ENCODE measurements at regions not wholly inside any gene's neighbourhood (a gene's known extent, or its start where the extent isn't known, plus 50 kb on each side); places are given as distances from the start of the nearest gene placed in this dataset.

DNA sequence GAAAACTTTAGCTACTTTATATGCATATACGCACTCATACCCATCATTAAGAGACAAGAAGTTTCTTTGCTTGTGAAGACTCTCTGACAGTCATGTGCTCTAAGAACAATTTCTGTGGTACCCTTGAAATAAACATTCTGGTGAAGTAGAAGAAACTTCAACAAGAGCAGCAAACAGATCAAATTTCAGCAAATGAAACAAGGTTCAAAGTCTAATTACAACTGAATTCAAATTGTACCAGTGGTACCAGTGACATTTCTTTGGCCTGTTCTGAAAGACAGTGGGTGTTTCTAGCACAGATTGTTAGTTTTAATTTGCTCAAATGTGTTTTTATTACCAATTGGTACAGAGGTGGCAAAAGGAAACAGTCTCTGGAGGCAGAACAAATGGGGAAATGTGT lies 391.0 kb downstream of the CHSY3 start:
- CTCF ChIA-PET: no interaction called here
- intact Hi-C loops (cut with micrococcal nuclease; ENCODE audit: unreplicated experiment): no loop called here
- Histone ChIP-seq H3K4me3 (no peak overlapping the region), H3K9me3 (replicated peaks; ENCODE audit: control insufficient read depth, insufficient read depth, low read length) (no peaks in the 10 kb centered on the region), H3K27me3 (replicated peaks in 1 of 2; ENCODE audit: control insufficient read depth in 2 of 2, insufficient read depth in 2 of 2, low read length in 1 of 2) (no peaks in the 10 kb centered on the region), H3K79me2 (ENCODE audit: control insufficient read depth, insufficient read depth, low read length) (no peaks in the 10 kb centered on the region), H4K20me1 (ENCODE audit: control insufficient read depth, insufficient read depth) (no peaks in the 10 kb centered on the region), H3K36me3 (ENCODE audit: control insufficient read depth in 2 of 2, insufficient read depth in 2 of 2, low read length in 1 of 2) (no peaks in the 10 kb centered on the region), H3K27ac (ENCODE audit: control insufficient read depth, insufficient read depth) (no peak overlapping the region), H3K9ac (ENCODE audit: control insufficient read depth, insufficient read depth, low read length) (no peak overlapping the region), H3K4me1 (ENCODE audit: control insufficient read depth, insufficient read depth, low read length) (no peaks in the 10 kb centered on the region), H3K4me2 (ENCODE audit: control insufficient read depth, insufficient read depth) (no peak overlapping the region), H2AFZ (ENCODE audit: control insufficient read depth, low read depth, low read length) (no peak overlapping the region)
- SMC1A ChIA-PET (ENCODE audit: uncharacterized antibody, unreplicated experiment): interaction anchor here (0.8 kb wide), 1 partner anchor 8 kb away, joined by 3 read pairs; no protein-coding TSS in a partner anchor
- no peak for ATAC-seq
- WGBS (ENCODE audit: insufficient coverage, insufficient replicate concordance, low lambda C conversion rate, missing lambda C conversion rate): 92% methylated on average over 1 of the region's 1 CpG
- DNase-seq (ENCODE audit: low read depth, low spot score): no peak
- TF ChIP-seq MEF2A (IDR thresholded peaks at IDR 0.05; ENCODE audit: insufficient read depth, low read depth, low read length) (no peak), NFYB (IDR thresholded peaks at IDR 0.05; ENCODE audit: insufficient read depth, low read depth, low read length) (no peak), HDGF (IDR thresholded peaks at IDR 0.05) (no peak), NR2F1 (conservative IDR thresholded peaks at IDR 0.05) (no peak), PAX5 (IDR thresholded peaks at IDR 0.05; ENCODE audit: borderline replicate concordance, low read depth, low read length) (no peak), CBX5 (IDR thresholded peaks at IDR 0.05; ENCODE audit: low read depth) (no peak), IKZF2 (IDR thresholded peaks at IDR 0.05) (no peak), FOXM1 (IDR thresholded peaks at IDR 0.05; ENCODE audit: low read depth, low read length) (no peak), ASH2L (IDR thresholded peaks at IDR 0.05; ENCODE audit: borderline replicate concordance, low read depth) (no peak), SREBF1 (IDR thresholded peaks at IDR 0.05; ENCODE audit: low read length) (no peak), PML (IDR thresholded peaks at IDR 0.05; ENCODE audit: low read length) (no peak)
- TF ChIP-seq, protein P1, sequence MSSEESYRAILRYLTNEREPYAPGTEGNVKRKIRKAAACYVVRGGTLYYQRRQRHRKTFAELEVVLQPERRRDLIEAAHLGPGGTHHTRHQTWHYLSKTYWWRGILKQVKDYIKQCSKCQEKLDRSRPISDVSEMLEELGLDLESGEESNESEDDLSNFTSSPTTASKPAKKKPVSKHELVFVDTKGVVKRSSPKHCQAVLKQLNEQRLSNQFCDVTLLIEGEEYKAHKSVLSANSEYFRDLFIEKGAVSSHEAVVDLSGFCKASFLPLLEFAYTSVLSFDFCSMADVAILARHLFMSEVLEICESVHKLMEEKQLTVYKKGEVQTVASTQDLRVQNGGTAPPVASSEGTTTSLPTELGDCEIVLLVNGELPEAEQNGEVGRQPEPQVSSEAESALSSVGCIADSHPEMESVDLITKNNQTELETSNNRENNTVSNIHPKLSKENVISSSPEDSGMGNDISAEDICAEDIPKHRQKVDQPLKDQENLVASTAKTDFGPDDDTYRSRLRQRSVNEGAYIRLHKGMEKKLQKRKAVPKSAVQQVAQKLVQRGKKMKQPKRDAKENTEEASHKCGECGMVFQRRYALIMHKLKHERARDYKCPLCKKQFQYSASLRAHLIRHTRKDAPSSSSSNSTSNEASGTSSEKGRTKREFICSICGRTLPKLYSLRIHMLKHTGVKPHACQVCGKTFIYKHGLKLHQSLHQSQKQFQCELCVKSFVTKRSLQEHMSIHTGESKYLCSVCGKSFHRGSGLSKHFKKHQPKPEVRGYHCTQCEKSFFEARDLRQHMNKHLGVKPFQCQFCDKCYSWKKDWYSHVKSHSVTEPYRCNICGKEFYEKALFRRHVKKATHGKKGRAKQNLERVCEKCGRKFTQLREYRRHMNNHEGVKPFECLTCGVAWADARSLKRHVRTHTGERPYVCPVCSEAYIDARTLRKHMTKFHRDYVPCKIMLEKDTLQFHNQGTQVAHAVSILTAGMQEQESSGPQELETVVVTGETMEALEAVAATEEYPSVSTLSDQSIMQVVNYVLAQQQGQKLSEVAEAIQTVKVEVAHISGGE (CRISPR knock-in tag; IDR thresholded peaks at IDR 0.05): no peak
- TF ChIP-seq, protein P2, sequence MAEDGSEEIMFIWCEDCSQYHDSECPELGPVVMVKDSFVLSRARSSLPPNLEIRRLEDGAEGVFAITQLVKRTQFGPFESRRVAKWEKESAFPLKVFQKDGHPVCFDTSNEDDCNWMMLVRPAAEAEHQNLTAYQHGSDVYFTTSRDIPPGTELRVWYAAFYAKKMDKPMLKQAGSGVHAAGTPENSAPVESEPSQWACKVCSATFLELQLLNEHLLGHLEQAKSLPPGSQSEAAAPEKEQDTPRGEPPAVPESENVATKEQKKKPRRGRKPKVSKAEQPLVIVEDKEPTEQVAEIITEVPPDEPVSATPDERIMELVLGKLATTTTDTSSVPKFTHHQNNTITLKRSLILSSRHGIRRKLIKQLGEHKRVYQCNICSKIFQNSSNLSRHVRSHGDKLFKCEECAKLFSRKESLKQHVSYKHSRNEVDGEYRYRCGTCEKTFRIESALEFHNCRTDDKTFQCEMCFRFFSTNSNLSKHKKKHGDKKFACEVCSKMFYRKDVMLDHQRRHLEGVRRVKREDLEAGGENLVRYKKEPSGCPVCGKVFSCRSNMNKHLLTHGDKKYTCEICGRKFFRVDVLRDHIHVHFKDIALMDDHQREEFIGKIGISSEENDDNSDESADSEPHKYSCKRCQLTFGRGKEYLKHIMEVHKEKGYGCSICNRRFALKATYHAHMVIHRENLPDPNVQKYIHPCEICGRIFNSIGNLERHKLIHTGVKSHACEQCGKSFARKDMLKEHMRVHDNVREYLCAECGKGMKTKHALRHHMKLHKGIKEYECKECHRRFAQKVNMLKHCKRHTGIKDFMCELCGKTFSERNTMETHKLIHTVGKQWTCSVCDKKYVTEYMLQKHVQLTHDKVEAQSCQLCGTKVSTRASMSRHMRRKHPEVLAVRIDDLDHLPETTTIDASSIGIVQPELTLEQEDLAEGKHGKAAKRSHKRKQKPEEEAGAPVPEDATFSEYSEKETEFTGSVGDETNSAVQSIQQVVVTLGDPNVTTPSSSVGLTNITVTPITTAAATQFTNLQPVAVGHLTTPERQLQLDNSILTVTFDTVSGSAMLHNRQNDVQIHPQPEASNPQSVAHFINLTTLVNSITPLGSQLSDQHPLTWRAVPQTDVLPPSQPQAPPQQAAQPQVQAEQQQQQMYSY (CRISPR knock-in tag; IDR thresholded peaks at IDR 0.05): no peak
- TF ChIP-seq, protein P3, sequence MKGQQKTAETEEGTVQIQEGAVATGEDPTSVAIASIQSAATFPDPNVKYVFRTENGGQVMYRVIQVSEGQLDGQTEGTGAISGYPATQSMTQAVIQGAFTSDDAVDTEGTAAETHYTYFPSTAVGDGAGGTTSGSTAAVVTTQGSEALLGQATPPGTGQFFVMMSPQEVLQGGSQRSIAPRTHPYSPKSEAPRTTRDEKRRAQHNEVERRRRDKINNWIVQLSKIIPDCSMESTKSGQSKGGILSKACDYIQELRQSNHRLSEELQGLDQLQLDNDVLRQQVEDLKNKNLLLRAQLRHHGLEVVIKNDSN (IDR thresholded peaks at IDR 0.05; ENCODE audit: borderline replicate concordance, extremely low read length, insufficient read depth, low read depth, low read length): no peak
- in situ Hi-C loops (cut with MboI): no loop called here
- no peak for FAIRE-seq
- POLR2A ChIA-PET: no interaction called here
- RAD21 ChIA-PET (ENCODE audit: unreplicated experiment): no interaction called here
- BruUV-seq (replicated peaks): no TSS peak
